Mammary epithelial cell (primary cell): ENCODE measurements at regions not wholly inside any gene's neighbourhood (a gene's known extent, or its start where the extent isn't known, plus 50 kb on each side); places are given as distances from the start of the nearest gene placed in this dataset.

Experiments
- CTCF ChIP-seq, 2 donors: IDR thresholded peaks in 1 of 2; conservative IDR thresholded peaks in 1 of 2; 2 replicates each; pipeline ENCODE4 v1.5.1; 2011 to 2012; ENCODE audit warnings: inconsistent platforms in 2 of 2, low read length in 2 of 2, mild to moderate bottlenecking in 2 of 2, control low read depth in 1 of 2, low read depth in 1 of 2; ENCODE audit not compliant: insufficient read depth in 1 of 2; ENCODE audit errors: extremely low read depth in 1 of 2
- EZH2 ChIP-seq: IDR thresholded peaks from 2 replicates; pipeline ENCODE4 v1.6.1; 2012; ENCODE audit warnings: low read length, inconsistent platforms, borderline replicate concordance

- no peak for TF ChIP-seq EZH2
- no peak for TF ChIP-seq CTCF (conservative IDR thresholded peaks at IDR 0.05 in 1 of 2, IDR thresholded peaks at IDR 0.05 in 1 of 2; ENCODE audit: extremely low read depth in 1 of 2, insufficient read depth in 1 of 2, low read depth in 1 of 2, low read length in 2 of 2)
These were observed 987.3 kb downstream of the BRD1 start for GRCh38 chr22:48840112-48840949.
